ENCODE measurements at regions not wholly inside any gene's neighbourhood (a gene's known extent, or its start where the extent isn't known, plus 50 kb on each side); places are given as distances from the start of the nearest gene placed in this dataset.
A peak's percentile ranks its signal among the peaks of the same experiment; 100 is the strongest.

- H3K36me3 Mint-ChIP-seq: peaks cover 0 to 3% of the 10 kb centered on the region in 2 donors
- no peak for TF ChIP-seq CTCF (IDR thresholded peaks at IDR 0.05)
- Histone ChIP-seq H3K36me3 (replicated peaks in 1 of 2; ENCODE audit: control insufficient read depth in 1 of 2, insufficient read depth in 2 of 2, low read length in 2 of 2) (no peaks in the 10 kb centered on the region), H3K9ac (ENCODE audit: insufficient read depth, low read length, poor library complexity, severe bottlenecking) (no peak overlapping the region), H3K9me3 (replicated peaks in 1 of 2; ENCODE audit: control insufficient read depth in 1 of 2, insufficient read depth in 1 of 2, low read length in 2 of 2) (peaks cover 0 to 4% of the 10 kb centered on the region in 2 donors), H3K4me1 (ENCODE audit: control insufficient read depth in 1 of 2, insufficient read depth in 2 of 2, low read length in 2 of 2) (peaks cover 82 to 90% of the 10 kb centered on the region in 2 donors), H3K27me3 (ENCODE audit: control insufficient read depth in 2 of 2, insufficient read depth in 2 of 2, low read length in 2 of 2) (no peaks in the 10 kb centered on the region), H3K4me3 (replicated peaks in 1 of 3; ENCODE audit: low read depth in 2 of 3, low read length in 3 of 3) (peak overlapping the region in 1 of 3 experiments; percentile 61), H3K27ac (ENCODE audit: low read depth in 1 of 2, low read length in 2 of 2) (peak overlapping the region in 1 of 2 donors; percentile 87), H3K4me2 (replicated peaks; ENCODE audit: extremely low read depth, low read length, poor library complexity, severe bottlenecking) (peak overlapping the region; percentile 29), H4K20me1 (ENCODE audit: insufficient read depth, low read length) (no peaks in the 10 kb centered on the region), H2AFZ (ENCODE audit: insufficient read depth, low read depth, low read length, poor library complexity, severe bottlenecking) (no peak overlapping the region), H3K79me2 (ENCODE audit: insufficient read depth, low read length) (no peaks in the 10 kb centered on the region)
- DNase-seq: peak in 1 of 3 donors; percentile 26
- H3K4me3 Mint-ChIP-seq: no peak overlapping the region
- peaks cover 34% of the 10 kb centered on the region for H3K4me1 Mint-ChIP-seq
- H3K9me3 Mint-ChIP-seq: peaks cover 0 to 5% (median 0%) of the 10 kb centered on the region in 7 donors
- H3K27me3 Mint-ChIP-seq (ENCODE audit: low read depth in 3 of 3): no peaks in the 10 kb centered on the region
- WGBS (ENCODE audit: insufficient coverage): 82% methylated on average over 4 of the region's 6 CpGs
- intact Hi-C loops (cut with micrococcal nuclease): loop anchor here (5.0 to 10.0 kb wide), 6 partner anchors 37 to 112 kb away; no protein-coding TSS in a partner anchor
- H3K27ac Mint-ChIP-seq: no peak overlapping the region
These were observed 90.2 kb downstream of the NFKBIZ start for GRCh38 chr3:101939361-101940049.

- H3K4me1 ChIP-seq (ENCODE audit: control insufficient read depth in 1 of 2, insufficient read depth in 2 of 2, low read length in 2 of 2): peaks cover 73 to 79% of the 10 kb centered on the region in 2 donors
These were observed 91.4 kb downstream of the NFKBIZ start for GRCh38 chr3:101940521-101941317.

More at GRCh38 chr3:101940521-101941317, 91.4 kb downstream of the NFKBIZ start:
- Mint-ChIP-seq H3K27ac (no peak overlapping the region), H3K4me1 (peaks cover 25% of the 10 kb centered on the region), H3K27me3 (ENCODE audit: low read depth in 3 of 3) (no peaks in the 10 kb centered on the region), H3K4me3 (no peak overlapping the region), H3K36me3 (no peaks in the 10 kb centered on the region), H3K9me3 (no peaks in the 10 kb centered on the region)
- peak; percentile 81 to 95 (median 93) for DNase-seq
- Histone ChIP-seq H2AFZ (ENCODE audit: insufficient read depth, low read depth, low read length, poor library complexity, severe bottlenecking) (no peak overlapping the region), H3K36me3 (replicated peaks in 1 of 2; ENCODE audit: control insufficient read depth in 1 of 2, insufficient read depth in 2 of 2, low read length in 2 of 2) (no peaks in the 10 kb centered on the region), H3K79me2 (ENCODE audit: insufficient read depth, low read length) (no peaks in the 10 kb centered on the region), H3K4me2 (replicated peaks; ENCODE audit: extremely low read depth, low read length, poor library complexity, severe bottlenecking) (peak overlapping the region; percentile 73), H3K9me3 (replicated peaks in 1 of 2; ENCODE audit: control insufficient read depth in 1 of 2, insufficient read depth in 1 of 2, low read length in 2 of 2) (no peaks in the 10 kb centered on the region), H3K27ac (ENCODE audit: low read depth in 1 of 2, low read length in 2 of 2) (peak overlapping the region; percentile 59 to 87), H3K27me3 (ENCODE audit: control insufficient read depth in 2 of 2, insufficient read depth in 2 of 2, low read length in 2 of 2) (no peaks in the 10 kb centered on the region), H3K9ac (ENCODE audit: insufficient read depth, low read length, poor library complexity, severe bottlenecking) (peak overlapping the region; percentile 16), H3K4me3 (replicated peaks in 1 of 3; ENCODE audit: low read depth in 2 of 3, low read length in 3 of 3) (peak overlapping the region; percentile 12 to 61 (median 32)), H4K20me1 (ENCODE audit: insufficient read depth, low read length) (no peaks in the 10 kb centered on the region)
- 3% methylated on average over 5 of the region's 9 CpGs for WGBS (ENCODE audit: insufficient coverage)
- intact Hi-C loops (cut with micrococcal nuclease): loop anchor here in 1 of 2 donors (5.0 kb wide), 3 partner anchors 38 to 113 kb away; no protein-coding TSS in a partner anchor
- no peak for TF ChIP-seq CTCF (IDR thresholded peaks at IDR 0.05)
